ENCODE measurements at regions not wholly inside any gene's neighbourhood (a gene's known extent, or its start where the extent isn't known, plus 50 kb on each side); places are given as distances from the start of the nearest gene placed in this dataset.

GRCh38 chr5:17443333-17444130, 54.5 kb upstream of the TAF11L2 start:
- TF ChIP-seq EGR1 (IDR thresholded peaks at IDR 0.05) = no peak
- TF ChIP-seq TEAD4 (IDR thresholded peaks at IDR 0.05) = no peak
- no peak for TF ChIP-seq TAF1 (IDR thresholded peaks at IDR 0.05; ENCODE audit: low read depth)
- TF ChIP-seq YY1 (IDR thresholded peaks at IDR 0.05; ENCODE audit: low read depth) = no peak
- TF ChIP-seq REST (IDR thresholded peaks at IDR 0.05; ENCODE audit: low read depth) = no peak
- no peak for TF ChIP-seq TCF12 (IDR thresholded peaks at IDR 0.05; ENCODE audit: low read depth)
- TF ChIP-seq RAD21 (IDR thresholded peaks at IDR 0.05; ENCODE audit: low read depth) = no peak
- no peak for TF ChIP-seq EP300 (IDR thresholded peaks at IDR 0.05; ENCODE audit: borderline replicate concordance)
- TF ChIP-seq USF1 (IDR thresholded peaks at IDR 0.05) = no peak
- no peak for TF ChIP-seq CEBPB (IDR thresholded peaks at IDR 0.05)
- no peak for TF ChIP-seq MAX (IDR thresholded peaks at IDR 0.05)

Data from Ishikawa (cell line).